H1 (cell line): ENCODE measurements at regions not wholly inside any gene's neighbourhood (a gene's known extent, or its start where the extent isn't known, plus 50 kb on each side); places are given as distances from the start of the nearest gene placed in this dataset.

Source experiments
- CBX8 ChIP-seq: fragments of 300-800, 300-1000 bp; sonication (generic); IDR thresholded peaks from 2 replicates; pipeline ENCODE4 v1.7.1; 2016; ENCODE audit warnings: low read depth, low read length, borderline replicate concordance
- JUN ChIP-seq: IDR thresholded peaks from 2 replicates; pipeline ENCODE4 v1.6.1; 2011; ENCODE audit warnings: low read depth, mild to moderate bottlenecking, improper control_type of control experiment, low read length
- POLR2AphosphoS5 ChIP-seq: IDR thresholded peaks from 2 replicates; pipeline ENCODE4 v1.6.1; 2011; ENCODE audit warnings: low read depth, low read length
- SP1 ChIP-seq: IDR thresholded peaks from 2 replicates; pipeline ENCODE4 v1.6.1; 2011; ENCODE audit warnings: low read depth, low read length
- TF ChIP-seq, protein P1 (sequence below): fragments of 300-600 bp; sonication (generic); IDR thresholded peaks from 2 replicates; pipeline ENCODE4 v1.7.1; 2012; ENCODE audit warnings: low read length, moderate library complexity, mild to moderate bottlenecking, inconsistent platforms; ENCODE audit not compliant: insufficient replicate concordance

- TF ChIP-seq, protein P1, sequence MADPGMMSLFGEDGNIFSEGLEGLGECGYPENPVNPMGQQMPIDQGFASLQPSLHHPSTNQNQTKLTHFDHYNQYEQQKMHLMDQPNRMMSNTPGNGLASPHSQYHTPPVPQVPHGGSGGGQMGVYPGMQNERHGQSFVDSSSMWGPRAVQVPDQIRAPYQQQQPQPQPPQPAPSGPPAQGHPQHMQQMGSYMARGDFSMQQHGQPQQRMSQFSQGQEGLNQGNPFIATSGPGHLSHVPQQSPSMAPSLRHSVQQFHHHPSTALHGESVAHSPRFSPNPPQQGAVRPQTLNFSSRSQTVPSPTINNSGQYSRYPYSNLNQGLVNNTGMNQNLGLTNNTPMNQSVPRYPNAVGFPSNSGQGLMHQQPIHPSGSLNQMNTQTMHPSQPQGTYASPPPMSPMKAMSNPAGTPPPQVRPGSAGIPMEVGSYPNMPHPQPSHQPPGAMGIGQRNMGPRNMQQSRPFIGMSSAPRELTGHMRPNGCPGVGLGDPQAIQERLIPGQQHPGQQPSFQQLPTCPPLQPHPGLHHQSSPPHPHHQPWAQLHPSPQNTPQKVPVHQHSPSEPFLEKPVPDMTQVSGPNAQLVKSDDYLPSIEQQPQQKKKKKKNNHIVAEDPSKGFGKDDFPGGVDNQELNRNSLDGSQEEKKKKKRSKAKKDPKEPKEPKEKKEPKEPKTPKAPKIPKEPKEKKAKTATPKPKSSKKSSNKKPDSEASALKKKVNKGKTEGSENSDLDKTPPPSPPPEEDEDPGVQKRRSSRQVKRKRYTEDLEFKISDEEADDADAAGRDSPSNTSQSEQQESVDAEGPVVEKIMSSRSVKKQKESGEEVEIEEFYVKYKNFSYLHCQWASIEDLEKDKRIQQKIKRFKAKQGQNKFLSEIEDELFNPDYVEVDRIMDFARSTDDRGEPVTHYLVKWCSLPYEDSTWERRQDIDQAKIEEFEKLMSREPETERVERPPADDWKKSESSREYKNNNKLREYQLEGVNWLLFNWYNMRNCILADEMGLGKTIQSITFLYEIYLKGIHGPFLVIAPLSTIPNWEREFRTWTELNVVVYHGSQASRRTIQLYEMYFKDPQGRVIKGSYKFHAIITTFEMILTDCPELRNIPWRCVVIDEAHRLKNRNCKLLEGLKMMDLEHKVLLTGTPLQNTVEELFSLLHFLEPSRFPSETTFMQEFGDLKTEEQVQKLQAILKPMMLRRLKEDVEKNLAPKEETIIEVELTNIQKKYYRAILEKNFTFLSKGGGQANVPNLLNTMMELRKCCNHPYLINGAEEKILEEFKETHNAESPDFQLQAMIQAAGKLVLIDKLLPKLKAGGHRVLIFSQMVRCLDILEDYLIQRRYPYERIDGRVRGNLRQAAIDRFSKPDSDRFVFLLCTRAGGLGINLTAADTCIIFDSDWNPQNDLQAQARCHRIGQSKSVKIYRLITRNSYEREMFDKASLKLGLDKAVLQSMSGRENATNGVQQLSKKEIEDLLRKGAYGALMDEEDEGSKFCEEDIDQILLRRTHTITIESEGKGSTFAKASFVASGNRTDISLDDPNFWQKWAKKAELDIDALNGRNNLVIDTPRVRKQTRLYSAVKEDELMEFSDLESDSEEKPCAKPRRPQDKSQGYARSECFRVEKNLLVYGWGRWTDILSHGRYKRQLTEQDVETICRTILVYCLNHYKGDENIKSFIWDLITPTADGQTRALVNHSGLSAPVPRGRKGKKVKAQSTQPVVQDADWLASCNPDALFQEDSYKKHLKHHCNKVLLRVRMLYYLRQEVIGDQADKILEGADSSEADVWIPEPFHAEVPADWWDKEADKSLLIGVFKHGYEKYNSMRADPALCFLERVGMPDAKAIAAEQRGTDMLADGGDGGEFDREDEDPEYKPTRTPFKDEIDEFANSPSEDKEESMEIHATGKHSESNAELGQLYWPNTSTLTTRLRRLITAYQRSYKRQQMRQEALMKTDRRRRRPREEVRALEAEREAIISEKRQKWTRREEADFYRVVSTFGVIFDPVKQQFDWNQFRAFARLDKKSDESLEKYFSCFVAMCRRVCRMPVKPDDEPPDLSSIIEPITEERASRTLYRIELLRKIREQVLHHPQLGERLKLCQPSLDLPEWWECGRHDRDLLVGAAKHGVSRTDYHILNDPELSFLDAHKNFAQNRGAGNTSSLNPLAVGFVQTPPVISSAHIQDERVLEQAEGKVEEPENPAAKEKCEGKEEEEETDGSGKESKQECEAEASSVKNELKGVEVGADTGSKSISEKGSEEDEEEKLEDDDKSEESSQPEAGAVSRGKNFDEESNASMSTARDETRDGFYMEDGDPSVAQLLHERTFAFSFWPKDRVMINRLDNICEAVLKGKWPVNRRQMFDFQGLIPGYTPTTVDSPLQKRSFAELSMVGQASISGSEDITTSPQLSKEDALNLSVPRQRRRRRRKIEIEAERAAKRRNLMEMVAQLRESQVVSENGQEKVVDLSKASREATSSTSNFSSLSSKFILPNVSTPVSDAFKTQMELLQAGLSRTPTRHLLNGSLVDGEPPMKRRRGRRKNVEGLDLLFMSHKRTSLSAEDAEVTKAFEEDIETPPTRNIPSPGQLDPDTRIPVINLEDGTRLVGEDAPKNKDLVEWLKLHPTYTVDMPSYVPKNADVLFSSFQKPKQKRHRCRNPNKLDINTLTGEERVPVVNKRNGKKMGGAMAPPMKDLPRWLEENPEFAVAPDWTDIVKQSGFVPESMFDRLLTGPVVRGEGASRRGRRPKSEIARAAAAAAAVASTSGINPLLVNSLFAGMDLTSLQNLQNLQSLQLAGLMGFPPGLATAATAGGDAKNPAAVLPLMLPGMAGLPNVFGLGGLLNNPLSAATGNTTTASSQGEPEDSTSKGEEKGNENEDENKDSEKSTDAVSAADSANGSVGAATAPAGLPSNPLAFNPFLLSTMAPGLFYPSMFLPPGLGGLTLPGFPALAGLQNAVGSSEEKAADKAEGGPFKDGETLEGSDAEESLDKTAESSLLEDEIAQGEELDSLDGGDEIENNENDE = no peak
- TF ChIP-seq SP1 = no peak
- TF ChIP-seq JUN = no peak
- no peak for TF ChIP-seq CBX8
- TF ChIP-seq POLR2AphosphoS5 = no peak
Observed at GRCh38 chr14:87465770-87466169, 527.2 kb downstream of the GALC start (continued).
